OCI-LY3 (cell line): ENCODE measurements at regions not wholly inside any gene's neighbourhood (a gene's known extent, or its start where the extent isn't known, plus 50 kb on each side); places are given as distances from the start of the nearest gene placed in this dataset.

Source experiments
- EZH2phosphoT487 ChIP-seq: fragments of 200-600 bp; shearing (Covaris generic); IDR thresholded peaks from 2 replicates; pipeline ENCODE4 v1.6.1; 2018; ENCODE audit warnings: antibody characterized with exemption, mixed run types, low read depth
- TF ChIP-seq, protein P1 (sequence below): fragments of 200-600, 300-600 bp; sonication (generic); IDR thresholded peaks from 2 replicates; pipeline ENCODE4 v1.5.1; 2014; ENCODE audit warnings: antibody characterized with exemption, low read length, low read depth

DNA sequence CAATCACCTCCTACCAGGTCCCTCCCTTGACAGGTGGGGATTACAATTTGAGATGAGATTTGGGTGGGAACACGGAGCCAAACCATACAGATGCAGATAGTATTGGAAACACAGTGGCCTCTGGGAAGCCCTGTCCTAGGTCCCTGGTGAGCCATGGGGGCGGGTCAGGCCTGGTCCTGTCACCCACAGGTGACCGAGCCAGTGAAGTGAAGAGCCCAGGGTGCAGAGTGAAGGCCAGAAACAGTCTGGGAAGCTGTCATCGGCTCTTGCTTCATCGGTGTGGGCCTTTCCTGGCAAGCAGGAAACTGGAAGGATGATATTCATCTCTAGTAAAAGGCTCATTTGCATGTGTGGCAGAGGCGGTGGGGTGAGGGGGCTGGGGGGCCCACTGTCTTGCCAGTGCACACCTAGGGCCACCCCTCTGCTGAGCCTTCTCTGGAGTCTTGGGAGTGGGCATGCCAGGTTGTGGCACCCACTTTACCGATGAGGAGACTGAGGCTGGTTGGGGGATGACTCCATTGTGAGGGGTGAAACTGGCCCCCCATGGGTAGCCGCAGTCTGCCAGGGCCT is 290.6 kb downstream of the NDUFA10 start:
- TF ChIP-seq, protein P1, sequence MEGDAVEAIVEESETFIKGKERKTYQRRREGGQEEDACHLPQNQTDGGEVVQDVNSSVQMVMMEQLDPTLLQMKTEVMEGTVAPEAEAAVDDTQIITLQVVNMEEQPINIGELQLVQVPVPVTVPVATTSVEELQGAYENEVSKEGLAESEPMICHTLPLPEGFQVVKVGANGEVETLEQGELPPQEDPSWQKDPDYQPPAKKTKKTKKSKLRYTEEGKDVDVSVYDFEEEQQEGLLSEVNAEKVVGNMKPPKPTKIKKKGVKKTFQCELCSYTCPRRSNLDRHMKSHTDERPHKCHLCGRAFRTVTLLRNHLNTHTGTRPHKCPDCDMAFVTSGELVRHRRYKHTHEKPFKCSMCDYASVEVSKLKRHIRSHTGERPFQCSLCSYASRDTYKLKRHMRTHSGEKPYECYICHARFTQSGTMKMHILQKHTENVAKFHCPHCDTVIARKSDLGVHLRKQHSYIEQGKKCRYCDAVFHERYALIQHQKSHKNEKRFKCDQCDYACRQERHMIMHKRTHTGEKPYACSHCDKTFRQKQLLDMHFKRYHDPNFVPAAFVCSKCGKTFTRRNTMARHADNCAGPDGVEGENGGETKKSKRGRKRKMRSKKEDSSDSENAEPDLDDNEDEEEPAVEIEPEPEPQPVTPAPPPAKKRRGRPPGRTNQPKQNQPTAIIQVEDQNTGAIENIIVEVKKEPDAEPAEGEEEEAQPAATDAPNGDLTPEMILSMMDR = no peak
- TF ChIP-seq EZH2phosphoT487 = no peak
